ENCODE measurements at regions not wholly inside any gene's neighbourhood (a gene's known extent, or its start where the extent isn't known, plus 50 kb on each side); places are given as distances from the start of the nearest gene placed in this dataset.

DNA sequence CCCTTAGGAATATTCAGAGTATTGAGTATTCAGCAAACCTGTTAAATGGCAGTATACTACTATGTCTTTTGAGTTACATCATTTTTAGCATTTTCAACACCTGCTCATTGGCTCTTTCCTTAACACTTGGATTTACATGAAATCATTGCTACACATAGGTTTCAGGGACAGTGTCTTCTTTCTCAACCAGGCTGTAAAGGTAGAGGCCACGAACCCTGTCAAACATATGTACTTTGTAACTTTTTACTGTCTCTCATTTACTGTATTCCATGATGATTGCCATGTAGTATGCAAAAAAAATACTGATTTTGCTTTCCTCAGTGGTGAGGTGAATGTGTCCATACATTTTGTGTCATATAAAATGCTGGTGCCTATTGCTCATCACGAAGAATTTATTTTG is 264.4 kb downstream of the SLCO4C1 start:
- TF ChIP-seq, protein P1, sequence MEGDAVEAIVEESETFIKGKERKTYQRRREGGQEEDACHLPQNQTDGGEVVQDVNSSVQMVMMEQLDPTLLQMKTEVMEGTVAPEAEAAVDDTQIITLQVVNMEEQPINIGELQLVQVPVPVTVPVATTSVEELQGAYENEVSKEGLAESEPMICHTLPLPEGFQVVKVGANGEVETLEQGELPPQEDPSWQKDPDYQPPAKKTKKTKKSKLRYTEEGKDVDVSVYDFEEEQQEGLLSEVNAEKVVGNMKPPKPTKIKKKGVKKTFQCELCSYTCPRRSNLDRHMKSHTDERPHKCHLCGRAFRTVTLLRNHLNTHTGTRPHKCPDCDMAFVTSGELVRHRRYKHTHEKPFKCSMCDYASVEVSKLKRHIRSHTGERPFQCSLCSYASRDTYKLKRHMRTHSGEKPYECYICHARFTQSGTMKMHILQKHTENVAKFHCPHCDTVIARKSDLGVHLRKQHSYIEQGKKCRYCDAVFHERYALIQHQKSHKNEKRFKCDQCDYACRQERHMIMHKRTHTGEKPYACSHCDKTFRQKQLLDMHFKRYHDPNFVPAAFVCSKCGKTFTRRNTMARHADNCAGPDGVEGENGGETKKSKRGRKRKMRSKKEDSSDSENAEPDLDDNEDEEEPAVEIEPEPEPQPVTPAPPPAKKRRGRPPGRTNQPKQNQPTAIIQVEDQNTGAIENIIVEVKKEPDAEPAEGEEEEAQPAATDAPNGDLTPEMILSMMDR (IDR thresholded peaks at IDR 0.05): no peak
- no peak for TF ChIP-seq POLR2A (IDR thresholded peaks at IDR 0.05)

Data from adrenal gland (tissue), 5 donors.